H1 (cell line): ENCODE measurements at regions not wholly inside any gene's neighbourhood (a gene's known extent, or its start where the extent isn't known, plus 50 kb on each side); places are given as distances from the start of the nearest gene placed in this dataset.
"Not testable (repeated sequence)": the region's sequence is repeated elsewhere in the genome, so short reads cannot be mapped to it uniquely, and the experiment has no call there.

ENCODE experiments used
- CTCF ChIA-PET: fragments of 300-600 bp; sonication (Branson Sonifier 250); formaldehyde crosslinking; loops from one replicate; lab custom pipeline; 2021; ENCODE audit not compliant: partially characterized antibody; lab: Charles Lee
- POLR2A ChIA-PET: fragments of 300-600 bp; sonication (Branson Sonifier 250); formaldehyde crosslinking; loops from one replicate; lab custom pipeline; 2021; ENCODE audit warnings: inconsistent platforms; ENCODE audit not compliant: partially characterized antibody; lab: Charles Lee
- DNase-seq, 2 experiments: peaks; one replicate each; pipeline versions ENCODE4 v3.0.0 to v3.0.0-alpha.2; 2010 to 2022; ENCODE audit warnings: low spot score in 2 of 2, low read depth in 1 of 2, mixed read lengths in 1 of 2
- FAIRE-seq: peaks from 2 replicates; lab custom pipeline; 2011; peaks lifted over from hg19 to GRCh38; lab: Jason Lieb, UNC
- H2AFZ ChIP-seq: 2 replicates; pipeline ENCODE4 v1.8.1; 2012; ENCODE audit warnings: low read length, inconsistent platforms
- H2AK5ac ChIP-seq: 2 replicates; pipeline ENCODE4 v1.6.1; 2013; ENCODE audit warnings: low read depth, low read length
- H2BK120ac ChIP-seq: replicated peaks from 2 replicates; pipeline ENCODE3; 2013; ENCODE audit warnings: low read depth, low read length, inconsistent platforms
- H2BK12ac ChIP-seq: 2 replicates; pipeline ENCODE4 v1.6.1; 2013; ENCODE audit warnings: low read depth, low read length
- H2BK15ac ChIP-seq: 2 replicates; pipeline ENCODE4 v1.6.1; 2013; ENCODE audit warnings: low read length
- H2BK20ac ChIP-seq: 2 replicates; pipeline ENCODE4 v1.6.1; 2013; ENCODE audit warnings: low read length
- H2BK5ac ChIP-seq: 2 replicates; pipeline ENCODE4 v1.6.1; 2013; ENCODE audit warnings: low read depth, low read length
- H3K14ac ChIP-seq: 2 replicates; pipeline ENCODE4 v1.6.1; 2013; ENCODE audit warnings: inconsistent platforms; ENCODE audit not compliant: insufficient read length
- H3K18ac ChIP-seq: 2 replicates; pipeline ENCODE4 v1.6.1; 2013; ENCODE audit warnings: low read length; ENCODE audit errors: extremely low read depth
- H3K23ac ChIP-seq: 2 replicates; pipeline ENCODE4 v1.6.1; 2013; ENCODE audit warnings: inconsistent platforms; ENCODE audit not compliant: insufficient read length
- H3K23me2 ChIP-seq: 2 replicates; pipeline ENCODE4 v1.6.1; 2013; ENCODE audit warnings: low read depth, low read length
- H3K27ac ChIP-seq: 2 replicates; pipeline ENCODE4 v1.6.1; 2011; ENCODE audit warnings: low read depth, low read length, inconsistent platforms
- H3K27me3 ChIP-seq, 4 experiments: replicated peaks in 1 of 4; 1 replicate in 1 of 4; 2 replicates in 3 of 4; pipeline versions ENCODE4 v1.6.1 to v1.8.1; 2011 to 2013; ENCODE audit warnings: low read length in 3 of 4, mild to moderate bottlenecking in 3 of 4, inconsistent platforms in 2 of 4, mixed read lengths in 2 of 4, moderate library complexity in 1 of 4; ENCODE audit not compliant: control insufficient read depth in 3 of 4, insufficient read depth in 3 of 4; ENCODE audit errors: extremely low read depth in 1 of 4
- H3K36me3 ChIP-seq, 4 experiments: 2 replicates each; pipeline versions ENCODE4 v1.6.1 to v1.8.1; 2011 to 2013; ENCODE audit warnings: mild to moderate bottlenecking in 4 of 4, low read length in 3 of 4, moderate library complexity in 2 of 4, control low read depth in 1 of 4, inconsistent platforms in 1 of 4; ENCODE audit not compliant: insufficient read depth in 4 of 4, control insufficient read depth in 2 of 4
- H3K4ac ChIP-seq: replicated peaks from 2 replicates; pipeline ENCODE3; 2013; ENCODE audit warnings: low read length, low read depth, mixed read lengths, inconsistent platforms; ENCODE audit not compliant: insufficient read length
- H3K4me1 ChIP-seq, 4 experiments: replicated peaks in 1 of 4; 1 replicate in 1 of 4; 2 replicates in 3 of 4; pipeline versions ENCODE4 v1.6.1 to v1.8.1; 2011 to 2013; ENCODE audit warnings: low read length in 3 of 4, inconsistent platforms in 2 of 4, mixed read lengths in 1 of 4; ENCODE audit not compliant: insufficient read depth in 4 of 4, control insufficient read depth in 3 of 4
- H3K4me2 ChIP-seq, 2 experiments: 2 replicates each; pipeline versions ENCODE4 v1.6.1 to v1.8.1; 2011 to 2013; ENCODE audit warnings: low read depth in 2 of 2, low read length in 2 of 2, control low read depth in 1 of 2, inconsistent platforms in 1 of 2, mild to moderate bottlenecking in 1 of 2; ENCODE audit not compliant: insufficient read depth in 1 of 2
- H3K4me3 ChIP-seq, 4 experiments: fragments of 200-600, 300-600 bp in 1 of 4; sonication (generic), shearing (Covaris generic), sonication (Bioruptor Twin) in 1 of 4; 2 replicates each; pipeline versions ENCODE4 v1.5.1 to v1.8.1; 2011 to 2016; ENCODE audit warnings: low read length in 4 of 4, low read depth in 3 of 4, control low read depth in 2 of 4, inconsistent platforms in 2 of 4, mild to moderate bottlenecking in 2 of 4, mixed read lengths in 1 of 4, moderate library complexity in 1 of 4; ENCODE audit not compliant: insufficient read depth in 2 of 4; ENCODE audit errors: extremely low read depth in 1 of 4
- H3K56ac ChIP-seq: replicated peaks from 2 replicates; pipeline ENCODE3; 2013; ENCODE audit warnings: low read depth, mild to moderate bottlenecking, mixed read lengths, low read length, inconsistent platforms; ENCODE audit not compliant: insufficient read length
- H3K79me1 ChIP-seq: 2 replicates; pipeline ENCODE4 v1.6.1; 2013; ENCODE audit warnings: low read depth, low read length, control low read depth
- H3K79me2 ChIP-seq, 2 experiments: 2 replicates each; pipeline versions ENCODE4 v1.6.1 to v1.8.1; 2012 to 2013; ENCODE audit warnings: low read length in 2 of 2, mild to moderate bottlenecking in 2 of 2, inconsistent platforms in 1 of 2; ENCODE audit not compliant: insufficient read depth in 2 of 2, control insufficient read depth in 1 of 2
- H3K9ac ChIP-seq, 4 experiments: replicated peaks in 1 of 4; 1 replicate in 1 of 4; 2 replicates in 3 of 4; pipeline versions ENCODE4 v1.6.1 to v1.8.1; 2011 to 2013; ENCODE audit warnings: low read depth in 3 of 4, low read length in 3 of 4, control low read depth in 2 of 4, mild to moderate bottlenecking in 2 of 4, moderate library complexity in 2 of 4, inconsistent platforms in 1 of 4; ENCODE audit errors: extremely low read depth in 1 of 4
- H3K9me3 ChIP-seq, 2 experiments: 2 replicates each; pipeline versions ENCODE4 v1.6.1 to v1.8.1; 2012 to 2013; ENCODE audit warnings: mild to moderate bottlenecking in 2 of 2, moderate library complexity in 2 of 2, control low read depth in 1 of 2, inconsistent platforms in 1 of 2, low read depth in 1 of 2, low read length in 1 of 2, mixed read lengths in 1 of 2; ENCODE audit not compliant: insufficient read depth in 2 of 2
- H4K20me1 ChIP-seq, 2 experiments: replicated peaks in 1 of 2; 2 replicates each; pipeline versions ENCODE3 to v1.8.1; 2011 to 2013; ENCODE audit warnings: inconsistent platforms in 2 of 2, low read length in 2 of 2, mild to moderate bottlenecking in 1 of 2; ENCODE audit not compliant: insufficient read depth in 2 of 2, control insufficient read depth in 1 of 2
- H4K5ac ChIP-seq: 2 replicates; pipeline ENCODE4 v1.6.1; 2013; ENCODE audit warnings: low read length, low read depth, mixed read lengths, inconsistent platforms; ENCODE audit not compliant: insufficient read length
- H4K8ac ChIP-seq: 2 replicates; pipeline ENCODE4 v1.8.0; 2013; ENCODE audit warnings: mild to moderate bottlenecking, moderate library complexity, low read length, inconsistent platforms; ENCODE audit not compliant: insufficient read depth; ENCODE audit errors: extremely low read depth
- H4K91ac ChIP-seq: replicated peaks from 2 replicates; pipeline ENCODE3; 2013; ENCODE audit warnings: low read length, mixed read lengths, inconsistent platforms; ENCODE audit not compliant: insufficient read length
- WGBS, 2 experiments: shearing (Covaris generic) in 1 of 2; methylation state at CpG; one replicate each; pipeline versions ENCODE4 v1.1.6 to v1.1.7; 2013 to 2015; ENCODE audit warnings: low lambda C conversion rate in 2 of 2, mixed read lengths in 2 of 2, inconsistent platforms in 1 of 2, low coverage in 1 of 2, missing lambda C conversion rate in 1 of 2; ENCODE audit not compliant: insufficient replicate concordance in 2 of 2, insufficient coverage in 1 of 2, insufficient read length in 1 of 2; ENCODE audit errors: extremely low coverage in 1 of 2, missing lambda C conversion rate in 1 of 2; 5-methylcytosine and 5-hydroxymethylcytosine counted together

GRCh38 chr6:27775138-27775795 is 136.9 kb downstream of the OR2B2 start:
- CTCF ChIA-PET, result interaction anchor here (0.6 to 0.9 kb wide), 3 partner anchors 9 to 1453 kb away, joined by 3 to 4 read pairs (median 3); no protein-coding TSS in a partner anchor
- DNase-seq, result peak in 1 of 2 experiments; percentile 3

GRCh38 chr6:27774264-27774600 is 138.0 kb downstream of the OR2B2 start:
- H3K79me2 ChIP-seq, H3K4ac ChIP-seq, H2BK15ac ChIP-seq, H3K79me1 ChIP-seq, H2BK20ac ChIP-seq, H3K23me2 ChIP-seq, H2AK5ac ChIP-seq, H3K18ac ChIP-seq, H3K4me2 ChIP-seq, H3K4me3 ChIP-seq, POLR2A ChIA-PET, H3K27ac ChIP-seq, H3K14ac ChIP-seq, H3K56ac ChIP-seq, H4K20me1 ChIP-seq, H4K5ac ChIP-seq, H4K8ac ChIP-seq, H3K9ac ChIP-seq, H2BK5ac ChIP-seq, H2BK12ac ChIP-seq, H2BK120ac ChIP-seq, H3K36me3 ChIP-seq, H3K23ac ChIP-seq, H4K91ac ChIP-seq, CTCF ChIA-PET, H2AFZ ChIP-seq, FAIRE-seq, H3K9me3 ChIP-seq: not testable (repeated sequence)
- H3K27me3 ChIP-seq, result peaks cover 13 to 46% (median 41%) of the 10 kb centered on the region in 4 experiments
- peaks cover 6 to 13% (median 12%) of the 10 kb centered on the region in 4 experiments; a peak in 6 of 7 replicates for H3K4me1 ChIP-seq
- WGBS, 2 experiments, result 90% methylated on average over 7 of the region's 8 CpGs; no CpG with 5 or more reads in 1 of the 2 experiments
- peak in 1 of 2 experiments; percentile 20 for DNase-seq

More at GRCh38 chr6:27775138-27775795, 136.9 kb downstream of the OR2B2 start:
- H2BK5ac ChIP-seq, H3K4me3 ChIP-seq, H3K23ac ChIP-seq, H3K79me1 ChIP-seq, H3K9me3 ChIP-seq, H4K5ac ChIP-seq, H3K4ac ChIP-seq, H3K27ac ChIP-seq, H3K18ac ChIP-seq, H3K14ac ChIP-seq, H2BK15ac ChIP-seq, FAIRE-seq, H2AK5ac ChIP-seq, H4K91ac ChIP-seq, H2BK20ac ChIP-seq, H3K9ac ChIP-seq, H4K8ac ChIP-seq, H2AFZ ChIP-seq, H3K4me2 ChIP-seq, H2BK120ac ChIP-seq, H4K20me1 ChIP-seq, H3K36me3 ChIP-seq, H3K23me2 ChIP-seq, H3K56ac ChIP-seq, H2BK12ac ChIP-seq, H3K79me2 ChIP-seq: not testable (repeated sequence)
- 75% methylated on average over 5 of the region's 5 CpGs; no CpG with 5 or more reads in 1 of the 2 experiments for WGBS, 2 experiments
- Histone ChIP-seq H3K27me3 (peaks cover 9 to 36% (median 32%) of the 10 kb centered on the region in 4 experiments), H3K4me1 (peaks cover 6 to 13% (median 12%) of the 10 kb centered on the region in 4 experiments; a peak in 6 of 7 replicates)
- POLR2A ChIA-PET, result interaction anchor here (1.3 kb wide), 1 partner anchor 119 kb away, joined by 4 read pairs; no protein-coding TSS in a partner anchor
